A549 (cell line): ENCODE measurements at regions not wholly inside any gene's neighbourhood (a gene's known extent, or its start where the extent isn't known, plus 50 kb on each side); places are given as distances from the start of the nearest gene placed in this dataset.
"Not testable (repeated sequence)": the region's sequence is repeated elsewhere in the genome, so short reads cannot be mapped to it uniquely, and the experiment has no call there.

Source experiments
- ATAC-seq, 2 experiments: fragments of 200-7000 bp in 1 of 2; fragments of >200 bp in 1 of 2; cut with Nextera tagmentation in 1 of 2; cut with Tn5 transposase in 1 of 2; 3 replicates each; pipeline versions ENCODE4 v1.8.0 to v1.9.1; 2018 to 2020; ENCODE audit warnings: mild to moderate bottlenecking in 1 of 2, moderate library complexity in 1 of 2
- CTCF ChIA-PET: fragments of 300-600 bp; sonication (Branson Sonifier 250); formaldehyde crosslinking; extraction: SDS; loops from one replicate; lab custom pipeline; 2021; ENCODE audit warnings: antibody characterized with exemption, inconsistent platforms; lab: Yijun Ruan, JAX
- POLR2A ChIA-PET: fragments of 350-600 bp; formaldehyde crosslinking; extraction: SDS; loops from one replicate; lab custom pipeline; 2021; ENCODE audit warnings: antibody characterized with exemption, inconsistent platforms; lab: Yijun Ruan, JAX
- DNase-seq, 2 experiments: peaks; one replicate each; pipeline versions ENCODE4 v3.0.0 to v3.0.0-alpha.2; 2011 to 2016; ENCODE audit warnings: low read depth in 1 of 2, low spot score in 1 of 2
- FAIRE-seq: peaks from 2 replicates; lab custom pipeline; 2011; peaks lifted over from hg19 to GRCh38; lab: Jason Lieb, UNC
- H3K27ac ChIP-seq, 2 experiments: fragments of >200 bp; sonication (Bioruptor Twin); formaldehyde crosslinking; 3 replicates each; pipeline ENCODE4 v1.5.1; 2016 to 2017
- H3K4me1 ChIP-seq: fragments of >200 bp; sonication (Bioruptor Twin); formaldehyde crosslinking; 3 replicates; pipeline ENCODE4 v1.6.1; 2016
- H3K4me2 ChIP-seq: fragments of >200 bp; sonication (Bioruptor Twin); formaldehyde crosslinking; 3 replicates; pipeline ENCODE4 v1.6.1; 2016
- H3K4me3 ChIP-seq: fragments of >200 bp; sonication (Bioruptor Twin); formaldehyde crosslinking; 3 replicates; pipeline ENCODE4 v1.5.1; 2016
- H3K9me3 ChIP-seq: fragments of >200 bp; sonication (Bioruptor Twin); formaldehyde crosslinking; 3 replicates; pipeline ENCODE4 v1.6.1; 2016
- BHLHE40 ChIP-seq: IDR thresholded peaks from 2 replicates; pipeline ENCODE4 v1.6.1; 2012; ENCODE audit warnings: low read depth, low read length, inconsistent platforms
- CBX2 ChIP-seq: fragments of 200-600 bp; sonication (generic); IDR thresholded peaks from 2 replicates; pipeline ENCODE4 v1.6.1; 2016; ENCODE audit warnings: low read depth, mild to moderate bottlenecking, borderline replicate concordance
- CEBPB ChIP-seq, 2 experiments: fragments of >200 bp in 1 of 2; sonication (Bioruptor Twin) in 1 of 2; formaldehyde crosslinking in 1 of 2; IDR thresholded peaks; 2 replicates each; pipeline ENCODE4 v1.6.1; 2012 to 2016
- E2F6 ChIP-seq: IDR thresholded peaks from 2 replicates; pipeline ENCODE4 v1.6.1; 2012; ENCODE audit warnings: low read depth, borderline replicate concordance
- FOSL2 ChIP-seq, 2 experiments: fragments of 450-650 bp in 1 of 2; fragments of >200 bp in 1 of 2; sonication (Bioruptor Twin) in 1 of 2; formaldehyde crosslinking; IDR thresholded peaks; 2 replicates each; pipeline versions ENCODE4 v1.5.0 to v1.6.1; 2016 to 2020; ENCODE audit warnings: mild to moderate bottlenecking in 1 of 2, moderate library complexity in 1 of 2
- KDM5A ChIP-seq: fragments of 200-600 bp; sonication (generic); IDR thresholded peaks from 2 replicates; pipeline ENCODE4 v1.6.1; 2016; ENCODE audit warnings: antibody characterized with exemption, mild to moderate bottlenecking
- MAX ChIP-seq: IDR thresholded peaks from 2 replicates; pipeline ENCODE4 v1.6.1; 2012
- MAZ ChIP-seq: fragments of 150-350 bp; IDR thresholded peaks from 2 replicates; pipeline ENCODE4 v1.6.1; 2014; ENCODE audit warnings: antibody characterized with exemption, low read depth, low read length, borderline replicate concordance
- MYC ChIP-seq: IDR thresholded peaks from 2 replicates; pipeline ENCODE4 v1.6.1; 2012; ENCODE audit warnings: mild to moderate bottlenecking, inconsistent platforms, low read length, improper control_type of control experiment, borderline replicate concordance
- NR3C1 ChIP-seq: fragments of >200 bp; sonication (Bioruptor Twin); formaldehyde crosslinking; IDR thresholded peaks from 3 replicates; pipeline ENCODE4 v1.6.1; 2017
- RAD21 ChIP-seq, 2 experiments: fragments of >200 bp in 1 of 2; sonication (Bioruptor Twin) in 1 of 2; formaldehyde crosslinking in 1 of 2; IDR thresholded peaks in 1 of 2; conservative IDR thresholded peaks in 1 of 2; 2 replicates in 1 of 2; 3 replicates in 1 of 2; pipeline ENCODE4 v1.6.1; 2012 to 2018; ENCODE audit warnings: inconsistent platforms in 1 of 2
- RCOR1 ChIP-seq: fragments of 150-350 bp; IDR thresholded peaks from 2 replicates; pipeline ENCODE4 v1.6.1; 2014; ENCODE audit warnings: antibody characterized with exemption, low read length, low read depth
- RNF2 ChIP-seq: fragments of 200-600 bp; sonication (generic); IDR thresholded peaks from 2 replicates; pipeline ENCODE4 v1.6.1; 2016; ENCODE audit warnings: low read depth, mild to moderate bottlenecking, antibody characterized with exemption, moderate library complexity, borderline replicate concordance
- SMC3 ChIP-seq: fragments of >200 bp; sonication (Bioruptor Twin); formaldehyde crosslinking; IDR thresholded peaks from 3 replicates; pipeline ENCODE4 v1.6.1; 2018; ENCODE audit warnings: inconsistent platforms
- SREBF2 ChIP-seq: fragments of 450-650 bp; IDR thresholded peaks from 2 replicates; pipeline ENCODE4 v1.6.1; 2014; ENCODE audit warnings: mild to moderate bottlenecking, moderate library complexity
- USF2 ChIP-seq: fragments of 450-650 bp; IDR thresholded peaks from 2 replicates; pipeline ENCODE4 v1.6.1; 2014; ENCODE audit warnings: antibody characterized with exemption
- ZC3H11A ChIP-seq: fragments of 450-650 bp; IDR thresholded peaks from 2 replicates; pipeline ENCODE4 v1.6.1; 2014; ENCODE audit warnings: antibody characterized with exemption, mild to moderate bottlenecking
- WGBS: methylation state at CpG from one replicate; pipeline ENCODE4 v1.1.6; 2017; ENCODE audit errors: missing lambda C conversion rate; 5-methylcytosine and 5-hydroxymethylcytosine counted together
- small RNA-seq, 6 experiments: library from RNA; depleted of rRNA; stranded (forward); fragments of <200 nt; gene quantifications; one replicate each; pipeline ENCODE3, GENCODE V24; 2012

GRCh38 chr2:61593648-61594047, 55.5 kb upstream of the XPO1 start:
- 21% methylated on average over 3 of the region's 3 CpGs for WGBS
- peaks cover 13% of the 10 kb centered on the region; the same call in 2 of the 3 replicates for H3K9me3 ChIP-seq
- H3K4me2 ChIP-seq, FAIRE-seq, H3K4me3 ChIP-seq, H3K27ac ChIP-seq, CTCF ChIA-PET, POLR2A ChIA-PET, H3K4me1 ChIP-seq, DNase-seq, ATAC-seq: not testable (repeated sequence)

GRCh38 chr2:61590214-61590613, 52.1 kb upstream of the XPO1 start:
- 82% methylated on average over 2 of the region's 2 CpGs for WGBS

GRCh38 chr2:61588566-61588965, 50.4 kb upstream of the XPO1 start:
- CTCF ChIA-PET, result interaction anchor here (1.1 to 1.3 kb wide), 3 partner anchors 12 to 20 kb away, joined by 3 read pairs; no protein-coding TSS in a partner anchor

More at GRCh38 chr2:61590214-61590613, 52.1 kb upstream of the XPO1 start:
- TF ChIP-seq E2F6, result no peak
- no peak for TF ChIP-seq FOSL2 (IDR thresholded peaks at IDR 0.05)
- no peak for TF ChIP-seq FOSL2 (CRISPR knock-in tag; IDR thresholded peaks at IDR 0.05)
- no peak for TF ChIP-seq MAZ
- TF ChIP-seq MAX, result no peak
- TF ChIP-seq ZC3H11A, result no peak
- TF ChIP-seq RNF2, result no peak
- TF ChIP-seq RCOR1, result no peak
- no peak for TF ChIP-seq CBX2
- no peak for TF ChIP-seq SMC3
- H3K4me2 ChIP-seq, result no peak overlapping the region
- no peak overlapping the region for H3K4me3 ChIP-seq
- peaks cover 13% of the 10 kb centered on the region; the same call in 2 of the 3 replicates for H3K9me3 ChIP-seq
- ChIA-PET CTCF (interaction anchor here (0.6 to 1.1 kb wide), 3 partner anchors 129 to 455 kb away, joined by 3 read pairs; no protein-coding TSS in a partner anchor), POLR2A (no interaction called here)
- no peak for FAIRE-seq
- DNase-seq, result no peak
- no peak for ATAC-seq
- H3K4me1 ChIP-seq, result no peaks in the 10 kb centered on the region
- H3K27ac ChIP-seq, result no peak overlapping the region

More at GRCh38 chr2:61588566-61588965, 50.4 kb upstream of the XPO1 start:
- Histone ChIP-seq H3K4me2 (no peak overlapping the region), H3K27ac (no peak overlapping the region), H3K9me3 (peaks cover 9% of the 10 kb centered on the region; the same call in 2 of the 3 replicates), H3K4me3 (no peak overlapping the region), H3K4me1 (no peaks in the 10 kb centered on the region)
- no peak for TF ChIP-seq SREBF2
- no peak for TF ChIP-seq RAD21 (conservative IDR thresholded peaks at IDR 0.05 in 1 of 2, IDR thresholded peaks at IDR 0.05 in 1 of 2)
- TF ChIP-seq NR3C1, result no peak
- TF ChIP-seq USF2, result no peak
- no peak for TF ChIP-seq KDM5A
- no peak for TF ChIP-seq CEBPB (IDR thresholded peaks at IDR 0.05)
- no peak for TF ChIP-seq MYC
- no peak for TF ChIP-seq BHLHE40
- no peak for DNase-seq
- WGBS, result 84% methylated on average over 2 of the region's 2 CpGs
- FAIRE-seq, result no peak
- ATAC-seq, result no peak
- POLR2A ChIA-PET, result no interaction called here

Small RNAs in the stretch of these regions (small RNA-seq; reads per million reads assigned to genes)
- gene RNU6-1145P, result 0 to 151 (median 5.7) reads per million in 6 experiments
- 0 reads per million in 6 experiments for gene RPS29P10
